ENCODE measurements at regions not wholly inside any gene's neighbourhood (a gene's known extent, or its start where the extent isn't known, plus 50 kb on each side); places are given as distances from the start of the nearest gene placed in this dataset.

GRCh38 chr3:181431748-181432147 is 280.0 kb upstream of the SOX2 start:
- H3K4me1 ChIP-seq = no peaks in the 10 kb centered on the region
- no peak overlapping the region for H3K27ac ChIP-seq
- H3K9me3 ChIP-seq = no peaks in the 10 kb centered on the region
- DNase-seq (no peak), ATAC-seq (peak; percentile 80 to 94)
- no peak for TF ChIP-seq CTCF (IDR thresholded peaks at IDR 0.05)
- no peaks in the 10 kb centered on the region for H3K36me3 ChIP-seq
- intact Hi-C loops (cut with DNase I) = no loop called here
- H3K4me3 ChIP-seq = no peak overlapping the region
- no peaks in the 10 kb centered on the region for H3K27me3 ChIP-seq (ENCODE audit: low read depth)

- Histone ChIP-seq H3K27ac (no peak overlapping the region), H3K27me3 (ENCODE audit: low read depth) (no peaks in the 10 kb centered on the region), H3K4me3 (no peak overlapping the region), H3K4me1 (no peaks in the 10 kb centered on the region), H3K9me3 (no peaks in the 10 kb centered on the region), H3K36me3 (no peaks in the 10 kb centered on the region)
- DNase-seq = no peak
- intact Hi-C loops (cut with DNase I) = no loop called here
- TF ChIP-seq CTCF (IDR thresholded peaks at IDR 0.05) = no peak
- no peak for ATAC-seq
These were observed 286.7 kb upstream of the SOX2 start for GRCh38 chr3:181425074-181425473.

GRCh38 chr3:181418233-181418632 is 293.5 kb upstream of the SOX2 start:
- H3K27me3 ChIP-seq (ENCODE audit: low read depth) = no peaks in the 10 kb centered on the region
- intact Hi-C loops (cut with DNase I) = no loop called here
- no peaks in the 10 kb centered on the region for H3K36me3 ChIP-seq
- H3K9me3 ChIP-seq = no peaks in the 10 kb centered on the region
- no peaks in the 10 kb centered on the region for H3K4me1 ChIP-seq
- H3K4me3 ChIP-seq = no peak overlapping the region
- H3K27ac ChIP-seq = no peak overlapping the region
- no peak for ATAC-seq
- TF ChIP-seq CTCF (IDR thresholded peaks at IDR 0.05) = no peak
- no peak for DNase-seq

GRCh38 chr3:181417748-181418147 is 294.0 kb upstream of the SOX2 start:
- ATAC-seq (no peak), DNase-seq (no peak)
- Histone ChIP-seq H3K9me3 (no peaks in the 10 kb centered on the region), H3K36me3 (no peaks in the 10 kb centered on the region), H3K4me3 (no peak overlapping the region), H3K27me3 (ENCODE audit: low read depth) (no peaks in the 10 kb centered on the region), H3K4me1 (no peaks in the 10 kb centered on the region), H3K27ac (no peak overlapping the region)
- TF ChIP-seq CTCF (IDR thresholded peaks at IDR 0.05) = no peak
- intact Hi-C loops (cut with DNase I) = no loop called here

- no peak for TF ChIP-seq CTCF (IDR thresholded peaks at IDR 0.05)
- no peaks in the 10 kb centered on the region for H3K4me1 ChIP-seq
- no peak overlapping the region for H3K4me3 ChIP-seq
- H3K9me3 ChIP-seq = no peaks in the 10 kb centered on the region
- no peaks in the 10 kb centered on the region for H3K36me3 ChIP-seq
- ATAC-seq (no peak), DNase-seq (no peak)
- no peaks in the 10 kb centered on the region for H3K27me3 ChIP-seq (ENCODE audit: low read depth)
- intact Hi-C loops (cut with DNase I) = no loop called here
- no peak overlapping the region for H3K27ac ChIP-seq
These were observed 300.9 kb upstream of the SOX2 start for GRCh38 chr3:181410870-181411269.
